HFFc6 (cell line): ENCODE measurements at regions not wholly inside any gene's neighbourhood (a gene's known extent, or its start where the extent isn't known, plus 50 kb on each side); places are given as distances from the start of the nearest gene placed in this dataset.

Source experiments
- DNase-seq: peaks from one replicate; pipeline ENCODE4 v3.0.0-alpha.2; 2018
- H3K27ac Mint-ChIP-seq: 2 replicates; pipeline ENCODE4 v1.8.0; 2020; ENCODE audit warnings: mild to moderate bottlenecking, mixed read lengths
- H3K27me3 Mint-ChIP-seq: 2 replicates; pipeline ENCODE4 v1.8.0; 2021; ENCODE audit warnings: mild to moderate bottlenecking, moderate library complexity, mixed read lengths; ENCODE audit not compliant: insufficient read depth
- H3K36me3 Mint-ChIP-seq: 2 replicates; pipeline ENCODE4 v1.8.0; 2021; ENCODE audit warnings: low read depth, mixed read lengths
- H3K4me1 Mint-ChIP-seq: 2 replicates; pipeline ENCODE4 v1.8.0; 2020; ENCODE audit warnings: low read depth, mixed read lengths
- H3K4me3 Mint-ChIP-seq: 2 replicates; pipeline ENCODE4 v1.8.0; 2020; ENCODE audit warnings: mild to moderate bottlenecking, moderate library complexity, mixed read lengths
- H3K9me3 Mint-ChIP-seq: 2 replicates; pipeline ENCODE4 v1.8.0; 2020; ENCODE audit warnings: mild to moderate bottlenecking, mixed read lengths
- CTCF ChIP-seq: fragments of 200-600 bp; sonication (generic); IDR thresholded peaks from 2 replicates; pipeline ENCODE4 v1.5.0; 2021; ENCODE audit warnings: antibody characterized with exemption, mild to moderate bottlenecking

- Mint-ChIP-seq H3K9me3 (peaks cover 24% of the 10 kb centered on the region), H3K4me3 (no peak overlapping the region), H3K27ac (no peak overlapping the region), H3K36me3 (peaks cover 7% of the 10 kb centered on the region), H3K4me1 (no peaks in the 10 kb centered on the region), H3K27me3 (0 out of 2 replicates have a peak, but pooled peaks cover 5% of the 10 kb centered on the region)
- TF ChIP-seq CTCF = no peak
- DNase-seq = no peak
Observed at GRCh38 chr2:151120011-151120410, 141.7 kb downstream of the RBM43 start.

GRCh38 chr2:151119374-151119773, 142.3 kb downstream of the RBM43 start:
- Mint-ChIP-seq H3K4me3 (no peak overlapping the region), H3K9me3 (peaks cover 24% of the 10 kb centered on the region), H3K4me1 (no peaks in the 10 kb centered on the region), H3K27me3 (0 out of 2 replicates have a peak, but pooled peaks cover 3% of the 10 kb centered on the region), H3K27ac (no peak overlapping the region), H3K36me3 (peaks cover 7% of the 10 kb centered on the region)
- no peak for TF ChIP-seq CTCF
- no peak for DNase-seq

GRCh38 chr2:151118269-151118668, 143.4 kb downstream of the RBM43 start:
- peaks cover 24% of the 10 kb centered on the region for H3K9me3 Mint-ChIP-seq
- peaks cover 7% of the 10 kb centered on the region for H3K36me3 Mint-ChIP-seq
- no peaks in the 10 kb centered on the region for H3K27me3 Mint-ChIP-seq
- H3K27ac Mint-ChIP-seq = no peak overlapping the region
- TF ChIP-seq CTCF = no peak
- H3K4me3 Mint-ChIP-seq = no peak overlapping the region
- no peak for DNase-seq
- no peaks in the 10 kb centered on the region for H3K4me1 Mint-ChIP-seq

- no peak for DNase-seq
Observed at GRCh38 chr2:151114874-151115273, 146.8 kb downstream of the RBM43 start.

GRCh38 chr2:151113318-151113717, 148.3 kb downstream of the RBM43 start:
- Mint-ChIP-seq H3K4me3 (no peak overlapping the region), H3K27ac (no peak overlapping the region), H3K4me1 (peaks cover 18% of the 10 kb centered on the region), H3K36me3 (peaks cover 4% of the 10 kb centered on the region), H3K9me3 (peaks cover 13% of the 10 kb centered on the region), H3K27me3 (no peaks in the 10 kb centered on the region)
- no peak for TF ChIP-seq CTCF
- no peak for DNase-seq

More at GRCh38 chr2:151114874-151115273, 146.8 kb downstream of the RBM43 start:
- TF ChIP-seq CTCF = no peak
- Mint-ChIP-seq H3K27ac (no peak overlapping the region), H3K9me3 (peaks cover 24% of the 10 kb centered on the region), H3K4me3 (no peak overlapping the region), H3K4me1 (peaks cover 18% of the 10 kb centered on the region), H3K27me3 (no peaks in the 10 kb centered on the region), H3K36me3 (peaks cover 7% of the 10 kb centered on the region)
